HG03457 (cell line): ENCODE measurements at regions not wholly inside any gene's neighbourhood (a gene's known extent, or its start where the extent isn't known, plus 50 kb on each side); places are given as distances from the start of the nearest gene placed in this dataset.

ENCODE experiments used
- ATAC-seq: cut with Tn5 transposase; IDR thresholded peaks from one replicate; pipeline ENCODE4 v1.9.1; 2021; ENCODE audit warnings: moderate number of reproducible peaks; ENCODE audit not compliant: unreplicated experiment

- ATAC-seq, result no peak
These were observed 54.6 kb downstream of the ZFP36L2 start for GRCh38 chr2:43171789-43172188.

GRCh38 chr2:43170405-43171105, 55.9 kb downstream of the ZFP36L2 start:
- no peak for ATAC-seq

GRCh38 chr2:43169987-43170386, 56.4 kb downstream of the ZFP36L2 start:
- ATAC-seq, result no peak

GRCh38 chr2:43169099-43169945, 57.1 kb downstream of the ZFP36L2 start:
- peak; percentile 40 for ATAC-seq

GRCh38 chr2:43168016-43168369, 58.4 kb downstream of the ZFP36L2 start:
- ATAC-seq, result no peak

- no peak for ATAC-seq
These were observed 60.9 kb downstream of the ZFP36L2 start for GRCh38 chr2:43165378-43166069.

- no peak for ATAC-seq
These were observed 61.7 kb downstream of the ZFP36L2 start for GRCh38 chr2:43164686-43165085.

GRCh38 chr2:43163584-43164270, 62.7 kb downstream of the ZFP36L2 start:
- ATAC-seq, result no peak

GRCh38 chr2:43162511-43162776, 64.0 kb downstream of the ZFP36L2 start:
- ATAC-seq, result no peak

GRCh38 chr2:43161650-43162510, 64.5 kb downstream of the ZFP36L2 start:
- no peak for ATAC-seq

GRCh38 chr2:43160778-43161177, 65.6 kb downstream of the ZFP36L2 start:
- no peak for ATAC-seq

GRCh38 chr2:43159797-43160196, 66.6 kb downstream of the ZFP36L2 start:
- ATAC-seq, result no peak

GRCh38 chr2:43158259-43158880, 68.0 kb downstream of the ZFP36L2 start:
- peak; percentile 3 for ATAC-seq

- no peak for ATAC-seq
These were observed 68.7 kb downstream of the ZFP36L2 start for GRCh38 chr2:43157506-43158246.

GRCh38 chr2:43155851-43156411, 70.5 kb downstream of the ZFP36L2 start:
- no peak for ATAC-seq

GRCh38 chr2:43154685-43155084, 71.7 kb downstream of the ZFP36L2 start:
- ATAC-seq, result no peak

GRCh38 chr2:43152741-43153647, 73.4 kb downstream of the ZFP36L2 start:
- no peak for ATAC-seq

GRCh38 chr2:43152186-43152585, 74.2 kb downstream of the ZFP36L2 start:
- ATAC-seq, result no peak
